ENCODE measurements at regions not wholly inside any gene's neighbourhood (a gene's known extent, or its start where the extent isn't known, plus 50 kb on each side); places are given as distances from the start of the nearest gene placed in this dataset.
A peak's percentile ranks its signal among the peaks of the same experiment; 100 is the strongest.
"Not testable (repeated sequence)": the region's sequence is repeated elsewhere in the genome, so short reads cannot be mapped to it uniquely, and the experiment has no call there.

- not testable (repeated sequence) for DNase-seq (ENCODE audit: low read depth)
Observed at GRCh38 chr3:125697126-125697525, 101.8 kb upstream of the OSBPL11 start.

GRCh38 chr3:125697979-125698640 lies 102.8 kb upstream of the OSBPL11 start:
- not testable (repeated sequence) for DNase-seq (ENCODE audit: low read depth)

GRCh38 chr3:125715651-125716050 lies 120.4 kb upstream of the OSBPL11 start:
- DNase-seq (ENCODE audit: low read depth) = no peak

GRCh38 chr3:125732151-125732550 lies 136.9 kb upstream of the OSBPL11 start:
- not testable (repeated sequence) for DNase-seq (ENCODE audit: low read depth)

GRCh38 chr3:125741991-125742718 lies 146.9 kb upstream of the OSBPL11 start:
- not testable (repeated sequence) for DNase-seq (ENCODE audit: low read depth)

GRCh38 chr3:125742845-125743244 lies 147.5 kb upstream of the OSBPL11 start:
- DNase-seq (ENCODE audit: low read depth) = not testable (repeated sequence)

GRCh38 chr3:125757050-125757449 lies 161.8 kb upstream of the OSBPL11 start:
- DNase-seq (ENCODE audit: low read depth) = not testable (repeated sequence)

GRCh38 chr3:125758641-125759130 lies 163.4 kb upstream of the OSBPL11 start:
- DNase-seq (ENCODE audit: low read depth) = not testable (repeated sequence)

GRCh38 chr3:125762601-125763000 lies 167.3 kb upstream of the OSBPL11 start:
- DNase-seq (ENCODE audit: low read depth) = not testable (repeated sequence)

- DNase-seq (ENCODE audit: low read depth) = peak; percentile 55
Observed at GRCh38 chr3:125766285-125766826, 171.1 kb upstream of the OSBPL11 start.

- not testable (repeated sequence) for DNase-seq (ENCODE audit: low read depth)
Observed at GRCh38 chr3:125766931-125767330, 171.6 kb upstream of the OSBPL11 start.

- DNase-seq (ENCODE audit: low read depth) = no peak
Observed at GRCh38 chr3:125767641-125768040, 172.3 kb upstream of the OSBPL11 start.

- not testable (repeated sequence) for DNase-seq (ENCODE audit: low read depth)
Observed at GRCh38 chr3:125768821-125769220, 173.5 kb upstream of the OSBPL11 start.

GRCh38 chr3:125771506-125771905 lies 176.2 kb upstream of the OSBPL11 start:
- DNase-seq (ENCODE audit: low read depth) = not testable (repeated sequence)

- not testable (repeated sequence) for DNase-seq (ENCODE audit: low read depth)
Observed at GRCh38 chr3:125774433-125775034, 179.2 kb upstream of the OSBPL11 start.

GRCh38 chr3:125775106-125775505 lies 179.8 kb upstream of the OSBPL11 start:
- DNase-seq (ENCODE audit: low read depth) = not testable (repeated sequence)

- DNase-seq (ENCODE audit: low read depth) = not testable (repeated sequence)
Observed at GRCh38 chr3:125775606-125776294, 180.5 kb upstream of the OSBPL11 start.

GRCh38 chr3:125779276-125779675 lies 184.0 kb upstream of the OSBPL11 start:
- not testable (repeated sequence) for DNase-seq (ENCODE audit: low read depth)

GRCh38 chr3:125779918-125780317 lies 184.6 kb upstream of the OSBPL11 start:
- not testable (repeated sequence) for DNase-seq (ENCODE audit: low read depth)

- not testable (repeated sequence) for DNase-seq (ENCODE audit: low read depth)
Observed at GRCh38 chr3:125781678-125782077, 186.4 kb upstream of the OSBPL11 start.

GRCh38 chr3:125790312-125790711 lies 178.7 kb upstream of the ROPN1B start:
- not testable (repeated sequence) for DNase-seq (ENCODE audit: low read depth)

- not testable (repeated sequence) for DNase-seq (ENCODE audit: low read depth)
Observed at GRCh38 chr3:125791021-125791420, 178.0 kb upstream of the ROPN1B start.

Measured in stimulated activated CD8-positive, alpha-beta memory T cell treated with anti-CD3 and anti-CD28 coated beads, Interleukin-15, amount 100 ng/mL, for 24 hours (primary cell).